Neural cell (in vitro differentiated cells): ENCODE measurements at regions not wholly inside any gene's neighbourhood (a gene's known extent, or its start where the extent isn't known, plus 50 kb on each side); places are given as distances from the start of the nearest gene placed in this dataset.

Source experiments
- H2AFZ ChIP-seq: fragments of 200-600, 300-800 bp; sonication (generic), shearing (Covaris generic); 2 replicates; pipeline ENCODE4 v1.6.0; 2014; ENCODE audit warnings: low read depth, mild to moderate bottlenecking, antibody characterized with exemption, low read length, moderate library complexity
- H3F3A ChIP-seq: fragments of 200-600 bp; shearing (Covaris generic); 2 replicates; pipeline ENCODE4 v1.6.1; 2016; ENCODE audit warnings: mild to moderate bottlenecking, moderate library complexity, mixed read lengths, antibody characterized with exemption, low read length; ENCODE audit not compliant: insufficient read depth, poor library complexity, severe bottlenecking
- H3K27ac ChIP-seq: fragments of 200-600, 300-800 bp; sonication (generic), shearing (Covaris generic); 2 replicates; pipeline ENCODE4 v1.5.1; 2014; ENCODE audit warnings: mild to moderate bottlenecking, low read length, moderate library complexity
- H3K27me3 ChIP-seq: fragments of 300-800, 200-600 bp; sonication (generic), shearing (Covaris generic); 2 replicates; pipeline ENCODE4 v1.6.0; 2014; ENCODE audit warnings: mild to moderate bottlenecking, low read depth, low read length, moderate library complexity; ENCODE audit not compliant: insufficient read depth
- H3K36me3 ChIP-seq: fragments of 300-800, 200-600 bp; sonication (generic), shearing (Covaris generic); 2 replicates; pipeline ENCODE4 v1.5.1; 2014; ENCODE audit warnings: mild to moderate bottlenecking, antibody characterized with exemption, low read length, moderate library complexity; ENCODE audit not compliant: insufficient read depth
- H3K4me2 ChIP-seq: fragments of 300-800, 200-600 bp; sonication (generic), shearing (Covaris generic); 2 replicates; pipeline ENCODE4 v1.6.0; 2014; ENCODE audit warnings: mild to moderate bottlenecking, low read length
- H3K4me3 ChIP-seq: fragments of 300-800, 200-600 bp; sonication (generic), shearing (Covaris generic); 2 replicates; pipeline ENCODE4 v1.5.1; 2014; ENCODE audit warnings: mild to moderate bottlenecking, low read length, moderate library complexity
- H3K79me2 ChIP-seq: fragments of 200-600 bp; shearing (Covaris generic); replicated peaks from 2 replicates; pipeline ENCODE4 v1.6.0; 2014; ENCODE audit warnings: mild to moderate bottlenecking, low read length, moderate library complexity; ENCODE audit not compliant: insufficient read depth
- H3K9ac ChIP-seq: fragments of 300-800, 200-600 bp; sonication (generic), shearing (Covaris generic); 2 replicates; pipeline ENCODE4 v1.6.1; 2016; ENCODE audit warnings: mild to moderate bottlenecking, low read length, mixed read lengths
- H3K9me2 ChIP-seq: fragments of 200-600 bp; shearing (Covaris generic); 2 replicates; pipeline ENCODE4 v1.6.1; 2016; ENCODE audit warnings: mild to moderate bottlenecking, low read length, mixed read lengths; ENCODE audit not compliant: insufficient read depth
- H3K9me3 ChIP-seq: fragments of 200-600, 300-800 bp; sonication (generic), shearing (Covaris generic); 2 replicates; pipeline ENCODE4 v1.6.1; 2016; ENCODE audit warnings: mild to moderate bottlenecking, mixed run types, low read length, moderate library complexity, mixed read lengths
- H4K20me1 ChIP-seq: fragments of 200-600 bp; shearing (Covaris generic); 2 replicates; pipeline ENCODE4 v1.6.1; 2016; ENCODE audit warnings: mild to moderate bottlenecking, mixed run types; ENCODE audit not compliant: insufficient read depth
- EP300 ChIP-seq: fragments of 450-650 bp; conservative IDR thresholded peaks from 2 replicates; pipeline ENCODE4 v1.6.1; 2014; ENCODE audit warnings: antibody characterized with exemption, mild to moderate bottlenecking, moderate library complexity; ENCODE audit not compliant: poor library complexity, severe bottlenecking
- EZH2 ChIP-seq: fragments of 200-600, 300-800 bp; shearing (Covaris generic), sonication (generic); IDR thresholded peaks from 2 replicates; pipeline ENCODE4 v1.6.1; 2014; ENCODE audit warnings: antibody characterized with exemption, low read length, borderline replicate concordance, mild to moderate bottlenecking; ENCODE audit not compliant: insufficient read depth, poor library complexity, severe bottlenecking
- MXI1 ChIP-seq: fragments of 450-650 bp; conservative IDR thresholded peaks from 2 replicates; pipeline ENCODE4 v1.6.1; 2014; ENCODE audit warnings: antibody characterized with exemption, mild to moderate bottlenecking; ENCODE audit not compliant: poor library complexity, severe bottlenecking
- POLR2AphosphoS5 ChIP-seq: IDR thresholded peaks from 2 replicates; pipeline ENCODE4 v1.6.1; 2012
- RAD21 ChIP-seq: fragments of 450-650 bp; conservative IDR thresholded peaks from 2 replicates; pipeline ENCODE4 v1.6.1; 2014; ENCODE audit warnings: antibody characterized with exemption, mild to moderate bottlenecking, moderate library complexity
- SMC3 ChIP-seq: fragments of 450-650 bp; conservative IDR thresholded peaks from 2 replicates; pipeline ENCODE4 v1.6.1; 2014; ENCODE audit warnings: antibody characterized with exemption, mild to moderate bottlenecking, moderate library complexity; ENCODE audit not compliant: poor library complexity
- TAF1 ChIP-seq: IDR thresholded peaks from 2 replicates; pipeline ENCODE4 v1.6.1; 2012; ENCODE audit warnings: low read depth
- TF ChIP-seq, protein P1 (sequence below): fragments of 450-650 bp; IDR thresholded peaks from 2 replicates; pipeline ENCODE4 v1.5.1; 2014; ENCODE audit warnings: antibody characterized with exemption, mild to moderate bottlenecking, moderate library complexity; ENCODE audit not compliant: poor library complexity, severe bottlenecking
- TF ChIP-seq, protein P2 (sequence below): IDR thresholded peaks from 2 replicates; pipeline ENCODE4 v1.6.1; 2012; ENCODE audit warnings: borderline replicate concordance

DNA sequence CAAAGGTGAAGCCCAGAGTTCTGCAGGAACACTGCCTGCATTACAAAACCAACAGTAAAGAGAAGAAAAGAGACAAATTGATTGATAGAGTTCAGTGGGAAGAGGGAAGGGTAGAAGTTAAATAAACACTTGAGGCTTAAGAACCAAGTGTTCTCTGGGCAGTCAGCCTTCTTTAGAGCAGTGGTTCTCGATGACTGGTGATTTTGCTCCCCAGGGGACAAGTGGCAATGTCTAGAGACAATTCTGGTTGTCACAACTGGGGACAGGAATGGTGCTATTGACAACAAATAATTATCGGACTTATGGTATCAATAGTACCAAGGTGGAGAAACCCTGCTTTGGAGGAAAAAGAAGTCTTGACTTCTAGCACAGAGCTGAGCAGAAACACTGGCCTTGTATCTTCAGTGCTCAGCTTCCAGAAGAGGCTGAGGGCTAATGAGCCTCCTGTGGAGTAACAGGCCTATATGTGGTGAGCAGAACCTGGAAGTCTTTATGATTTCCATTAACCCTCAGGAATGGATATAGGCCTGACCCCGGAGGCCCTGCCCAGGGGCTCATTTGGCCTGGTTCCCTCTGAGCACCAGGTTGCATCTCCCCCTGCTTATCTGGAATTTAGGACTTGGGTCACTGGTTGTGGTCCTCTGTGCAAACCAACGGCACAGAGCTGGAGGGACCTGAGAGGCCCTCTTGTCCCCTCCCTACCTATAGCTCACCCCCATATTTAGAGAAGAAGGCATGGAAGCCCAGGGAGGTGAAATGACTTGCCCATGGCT is 204.6 kb upstream of the PWP1 start:
- no peaks in the 10 kb centered on the region for H3K9me2 ChIP-seq
- H4K20me1 ChIP-seq = no peaks in the 10 kb centered on the region
- no peak overlapping the region for H3K9ac ChIP-seq
- no peak overlapping the region for H3K27ac ChIP-seq
- H3F3A ChIP-seq = no peaks in the 10 kb centered on the region
- H3K4me3 ChIP-seq = no peak overlapping the region
- no peaks in the 10 kb centered on the region for H3K79me2 ChIP-seq
- TF ChIP-seq EP300 (no peak), TAF1 (no peak), MXI1 (no peak), RAD21 (no peak), POLR2AphosphoS5 (no peak), SMC3 (no peak)
- TF ChIP-seq, protein P1, sequence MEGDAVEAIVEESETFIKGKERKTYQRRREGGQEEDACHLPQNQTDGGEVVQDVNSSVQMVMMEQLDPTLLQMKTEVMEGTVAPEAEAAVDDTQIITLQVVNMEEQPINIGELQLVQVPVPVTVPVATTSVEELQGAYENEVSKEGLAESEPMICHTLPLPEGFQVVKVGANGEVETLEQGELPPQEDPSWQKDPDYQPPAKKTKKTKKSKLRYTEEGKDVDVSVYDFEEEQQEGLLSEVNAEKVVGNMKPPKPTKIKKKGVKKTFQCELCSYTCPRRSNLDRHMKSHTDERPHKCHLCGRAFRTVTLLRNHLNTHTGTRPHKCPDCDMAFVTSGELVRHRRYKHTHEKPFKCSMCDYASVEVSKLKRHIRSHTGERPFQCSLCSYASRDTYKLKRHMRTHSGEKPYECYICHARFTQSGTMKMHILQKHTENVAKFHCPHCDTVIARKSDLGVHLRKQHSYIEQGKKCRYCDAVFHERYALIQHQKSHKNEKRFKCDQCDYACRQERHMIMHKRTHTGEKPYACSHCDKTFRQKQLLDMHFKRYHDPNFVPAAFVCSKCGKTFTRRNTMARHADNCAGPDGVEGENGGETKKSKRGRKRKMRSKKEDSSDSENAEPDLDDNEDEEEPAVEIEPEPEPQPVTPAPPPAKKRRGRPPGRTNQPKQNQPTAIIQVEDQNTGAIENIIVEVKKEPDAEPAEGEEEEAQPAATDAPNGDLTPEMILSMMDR = no peak
- H2AFZ ChIP-seq = no peak overlapping the region
- no peaks in the 10 kb centered on the region for H3K9me3 ChIP-seq
- no peaks in the 10 kb centered on the region for H3K36me3 ChIP-seq
- no peak overlapping the region for H3K4me2 ChIP-seq
- H3K27me3 ChIP-seq = no peaks in the 10 kb centered on the region

DNA sequence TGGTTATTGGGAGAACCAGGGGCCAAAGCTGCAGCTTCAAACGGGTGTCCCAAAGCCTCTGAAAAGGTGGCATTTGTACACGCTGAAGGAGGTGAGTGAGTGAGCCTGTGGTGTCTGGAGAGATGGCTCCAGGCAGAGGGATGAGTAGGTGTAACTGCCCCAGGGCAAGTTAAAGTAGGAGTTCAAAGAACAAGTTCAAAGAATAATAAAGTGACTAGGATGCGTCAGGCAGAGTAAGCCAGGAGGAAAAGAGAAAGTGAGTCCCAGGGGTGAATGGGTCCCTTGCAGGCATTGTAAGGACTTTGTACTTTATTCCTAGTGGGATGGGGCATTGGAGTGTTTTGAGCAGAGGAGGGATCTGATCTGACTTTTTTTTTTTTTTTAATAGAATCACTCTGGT is 201.4 kb upstream of the PWP1 start:
- no peaks in the 10 kb centered on the region for H4K20me1 ChIP-seq
- H3K9me2 ChIP-seq = no peaks in the 10 kb centered on the region
- no peaks in the 10 kb centered on the region for H3K27me3 ChIP-seq
- no peak overlapping the region for H3K9ac ChIP-seq
- no peak overlapping the region for H3K4me3 ChIP-seq
- no peaks in the 10 kb centered on the region for H3K36me3 ChIP-seq
- no peaks in the 10 kb centered on the region for H3K79me2 ChIP-seq
- TF ChIP-seq, protein P2, sequence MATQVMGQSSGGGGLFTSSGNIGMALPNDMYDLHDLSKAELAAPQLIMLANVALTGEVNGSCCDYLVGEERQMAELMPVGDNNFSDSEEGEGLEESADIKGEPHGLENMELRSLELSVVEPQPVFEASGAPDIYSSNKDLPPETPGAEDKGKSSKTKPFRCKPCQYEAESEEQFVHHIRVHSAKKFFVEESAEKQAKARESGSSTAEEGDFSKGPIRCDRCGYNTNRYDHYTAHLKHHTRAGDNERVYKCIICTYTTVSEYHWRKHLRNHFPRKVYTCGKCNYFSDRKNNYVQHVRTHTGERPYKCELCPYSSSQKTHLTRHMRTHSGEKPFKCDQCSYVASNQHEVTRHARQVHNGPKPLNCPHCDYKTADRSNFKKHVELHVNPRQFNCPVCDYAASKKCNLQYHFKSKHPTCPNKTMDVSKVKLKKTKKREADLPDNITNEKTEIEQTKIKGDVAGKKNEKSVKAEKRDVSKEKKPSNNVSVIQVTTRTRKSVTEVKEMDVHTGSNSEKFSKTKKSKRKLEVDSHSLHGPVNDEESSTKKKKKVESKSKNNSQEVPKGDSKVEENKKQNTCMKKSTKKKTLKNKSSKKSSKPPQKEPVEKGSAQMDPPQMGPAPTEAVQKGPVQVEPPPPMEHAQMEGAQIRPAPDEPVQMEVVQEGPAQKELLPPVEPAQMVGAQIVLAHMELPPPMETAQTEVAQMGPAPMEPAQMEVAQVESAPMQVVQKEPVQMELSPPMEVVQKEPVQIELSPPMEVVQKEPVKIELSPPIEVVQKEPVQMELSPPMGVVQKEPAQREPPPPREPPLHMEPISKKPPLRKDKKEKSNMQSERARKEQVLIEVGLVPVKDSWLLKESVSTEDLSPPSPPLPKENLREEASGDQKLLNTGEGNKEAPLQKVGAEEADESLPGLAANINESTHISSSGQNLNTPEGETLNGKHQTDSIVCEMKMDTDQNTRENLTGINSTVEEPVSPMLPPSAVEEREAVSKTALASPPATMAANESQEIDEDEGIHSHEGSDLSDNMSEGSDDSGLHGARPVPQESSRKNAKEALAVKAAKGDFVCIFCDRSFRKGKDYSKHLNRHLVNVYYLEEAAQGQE = no peak
- TF ChIP-seq SMC3 = no peak
- no peaks in the 10 kb centered on the region for H3K9me3 ChIP-seq
- H3K27ac ChIP-seq = no peak overlapping the region
- H3F3A ChIP-seq = no peaks in the 10 kb centered on the region
- H3K4me2 ChIP-seq = no peak overlapping the region
- H2AFZ ChIP-seq = no peak overlapping the region

DNA sequence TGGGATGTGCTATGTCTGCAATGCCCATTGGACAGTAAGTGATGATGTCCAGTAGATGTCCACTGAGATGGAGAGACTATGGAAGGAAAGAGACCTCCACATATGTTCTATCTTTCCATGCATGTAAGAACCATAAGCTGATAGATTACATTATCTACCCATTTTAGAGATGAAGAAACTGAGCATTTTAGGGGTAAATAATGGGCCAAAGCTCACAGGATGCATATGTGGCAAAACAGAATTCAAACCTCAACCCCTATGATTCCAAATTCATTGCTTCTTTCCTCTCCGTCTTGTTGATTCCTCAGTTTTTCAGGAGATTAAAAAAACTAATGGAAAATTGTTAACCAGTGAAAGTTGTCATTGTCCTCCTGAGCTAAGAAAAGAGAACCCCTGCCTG is 200.7 kb upstream of the PWP1 start:
- H3F3A ChIP-seq = no peaks in the 10 kb centered on the region
- H2AFZ ChIP-seq = no peak overlapping the region
- H3K27me3 ChIP-seq = no peaks in the 10 kb centered on the region
- H3K79me2 ChIP-seq = no peaks in the 10 kb centered on the region
- TF ChIP-seq EP300 (no peak), SMC3 (no peak), MXI1 (no peak), RAD21 (no peak), POLR2AphosphoS5 (no peak), EZH2 (no peak), TAF1 (no peak)
- TF ChIP-seq, protein P2 = no peak
- TF ChIP-seq, protein P1 = no peak
- no peak overlapping the region for H3K4me3 ChIP-seq
- no peak overlapping the region for H3K9ac ChIP-seq
- no peaks in the 10 kb centered on the region for H3K36me3 ChIP-seq
- no peak overlapping the region for H3K4me2 ChIP-seq
- H3K9me3 ChIP-seq = no peaks in the 10 kb centered on the region
- no peak overlapping the region for H3K27ac ChIP-seq
- H3K9me2 ChIP-seq = no peaks in the 10 kb centered on the region
- no peaks in the 10 kb centered on the region for H4K20me1 ChIP-seq
